CD4-positive, alpha-beta T cell treated with Interleukin-1 beta for 1 hour (primary cell): ENCODE measurements at regions not wholly inside any gene's neighbourhood (a gene's known extent, or its start where the extent isn't known, plus 50 kb on each side); places are given as distances from the start of the nearest gene placed in this dataset.
"Not testable (repeated sequence)": the region's sequence is repeated elsewhere in the genome, so short reads cannot be mapped to it uniquely, and the experiment has no call there.

Experiments
- DNase-seq, 2 donors: peaks; one replicate each; pipeline ENCODE4 v3.0.0-alpha.2; 2020 to 2022

DNA sequence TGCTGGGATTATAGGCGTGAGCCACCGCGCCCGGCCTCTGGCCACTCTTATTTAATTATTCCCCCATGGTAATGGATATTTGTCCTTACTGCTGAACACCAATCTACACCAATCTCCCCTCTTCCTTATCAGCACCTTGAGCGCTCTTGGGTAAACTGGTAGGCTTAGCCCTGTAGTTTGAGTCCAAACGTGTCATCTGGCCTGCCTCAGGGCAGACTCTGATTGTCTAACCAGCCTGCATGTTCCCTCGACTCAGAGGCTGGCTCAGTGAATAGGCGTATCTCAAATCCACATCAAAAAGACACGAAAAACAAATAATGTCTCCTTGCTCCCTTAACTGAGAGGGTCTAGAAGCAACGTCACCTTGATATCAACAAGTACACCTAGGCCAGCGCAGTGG lies 260.9 kb downstream of the TFAP2C start:
- DNase-seq = no peak

DNA sequence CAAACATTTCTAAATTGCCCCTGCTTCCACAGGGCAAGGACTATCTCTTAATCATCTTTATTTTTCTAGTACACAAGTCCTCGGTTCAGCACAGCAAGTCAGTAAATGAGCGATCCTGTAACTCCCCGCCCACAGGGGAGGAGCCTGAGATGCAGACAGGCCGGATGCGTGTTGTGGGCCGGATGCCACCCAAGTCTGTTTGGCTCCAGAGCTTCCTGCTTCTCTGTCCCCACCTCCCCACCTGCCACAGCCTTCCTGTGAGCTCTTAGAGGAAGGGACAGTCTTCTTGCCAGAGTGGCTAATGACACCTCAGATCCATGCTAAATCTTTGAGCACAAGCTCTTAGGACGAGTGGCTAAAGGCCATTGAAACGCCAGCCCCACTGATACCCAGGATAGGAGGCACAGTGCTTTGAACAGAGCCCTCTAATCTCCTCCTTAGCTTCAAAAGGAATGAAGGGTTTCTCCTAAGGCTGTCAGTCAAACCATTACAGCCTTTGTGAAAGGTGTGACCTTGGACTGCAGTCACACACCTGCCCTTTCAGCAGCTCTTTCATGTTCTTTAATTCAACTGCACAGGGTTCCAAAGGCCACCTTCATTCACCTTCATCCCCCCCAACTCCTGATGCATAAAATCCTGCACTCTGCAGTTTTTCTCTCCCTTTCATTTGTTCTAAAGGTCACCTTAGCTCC lies 264.3 kb downstream of the TFAP2C start:
- no peak for DNase-seq

DNA sequence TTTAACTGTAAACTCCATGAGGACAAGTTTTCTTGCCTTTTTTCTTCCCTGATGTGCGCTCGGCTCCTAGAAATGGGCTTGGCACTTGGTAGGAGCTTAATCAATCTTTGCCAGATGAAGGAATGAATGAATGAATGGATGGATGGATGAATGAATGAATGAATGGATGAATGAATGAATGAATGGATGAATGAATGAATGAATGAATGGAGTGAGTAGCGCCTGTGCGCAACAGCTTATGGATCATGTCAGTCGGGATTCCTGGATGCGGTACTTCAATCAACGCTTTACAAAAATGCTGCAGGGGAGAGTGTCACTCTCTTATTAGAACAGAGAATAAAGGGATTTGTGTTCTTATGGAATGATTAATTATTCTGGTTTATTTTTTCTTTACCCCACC lies 267.3 kb downstream of the TFAP2C start:
- DNase-seq = no peak

DNA sequence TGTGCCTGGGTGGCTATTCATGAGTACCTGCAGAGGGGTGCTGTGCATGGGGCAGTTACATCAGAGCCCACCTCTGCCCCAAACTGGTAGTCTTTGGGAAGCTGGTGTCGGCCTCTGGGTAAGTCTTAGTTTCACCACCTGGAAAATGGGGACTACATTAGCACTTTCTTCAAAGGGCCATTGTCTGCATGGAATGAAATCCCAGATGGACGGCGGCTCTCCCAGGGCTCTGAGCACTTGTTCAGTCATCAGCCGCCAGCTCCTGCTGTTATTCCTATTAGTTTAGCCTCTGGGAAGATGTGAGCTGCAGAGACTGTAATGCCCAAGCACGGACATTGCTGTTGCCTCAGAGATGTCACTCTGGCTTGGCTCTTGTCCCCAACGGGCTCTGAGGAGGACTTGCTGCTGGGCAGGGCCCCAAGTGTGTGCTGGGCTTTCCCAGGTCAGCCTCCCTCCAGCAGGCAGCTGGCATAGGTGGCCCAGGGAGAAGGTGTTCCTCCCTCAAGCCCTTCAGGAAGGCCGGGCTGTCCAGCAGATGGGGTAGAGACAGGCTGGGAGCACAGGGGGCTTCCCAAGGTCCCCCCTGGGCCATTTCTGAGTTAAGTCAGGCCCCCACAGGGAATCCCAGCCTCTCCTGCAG lies 268.3 kb downstream of the TFAP2C start:
- DNase-seq = no peak

DNA sequence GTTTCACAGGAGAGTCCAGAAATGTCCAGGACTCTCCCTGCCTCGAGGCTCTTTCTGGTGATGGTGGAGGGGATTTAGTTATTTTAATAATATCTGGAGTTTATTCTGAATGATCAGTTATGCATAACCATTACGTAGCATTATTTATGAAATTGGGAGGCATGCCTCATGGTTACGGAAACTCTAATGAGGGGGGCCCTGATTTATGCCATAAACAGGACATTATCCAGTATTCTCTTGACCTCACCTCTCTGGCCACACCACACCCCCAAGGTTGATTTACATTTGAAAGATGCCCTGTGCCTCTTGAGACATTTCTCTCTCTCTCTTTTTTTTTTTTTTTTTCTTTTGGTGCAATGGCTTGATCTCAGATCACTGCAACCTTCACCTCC lies 268.8 kb downstream of the TFAP2C start:
- no peak for DNase-seq

DNA sequence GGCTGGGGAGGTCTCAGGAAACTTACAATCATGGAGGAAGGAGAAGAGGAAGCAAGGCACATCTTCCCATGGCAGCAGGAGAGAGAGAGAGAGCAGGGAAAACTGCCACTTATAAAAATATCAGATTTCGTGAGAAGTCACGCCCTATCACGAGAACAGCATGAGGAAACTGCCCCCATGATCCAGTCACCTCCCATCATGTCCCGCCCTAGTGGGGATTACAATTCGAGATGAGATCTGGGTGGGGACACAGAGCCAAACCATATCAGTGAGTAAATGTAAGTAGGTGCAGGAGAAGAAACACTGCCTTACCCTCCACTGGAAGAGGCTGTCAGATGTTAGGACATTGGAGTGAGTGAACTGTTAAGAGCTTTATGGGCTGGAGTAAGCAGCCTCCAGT lies 270.4 kb downstream of the TFAP2C start:
- DNase-seq = no peak

DNA sequence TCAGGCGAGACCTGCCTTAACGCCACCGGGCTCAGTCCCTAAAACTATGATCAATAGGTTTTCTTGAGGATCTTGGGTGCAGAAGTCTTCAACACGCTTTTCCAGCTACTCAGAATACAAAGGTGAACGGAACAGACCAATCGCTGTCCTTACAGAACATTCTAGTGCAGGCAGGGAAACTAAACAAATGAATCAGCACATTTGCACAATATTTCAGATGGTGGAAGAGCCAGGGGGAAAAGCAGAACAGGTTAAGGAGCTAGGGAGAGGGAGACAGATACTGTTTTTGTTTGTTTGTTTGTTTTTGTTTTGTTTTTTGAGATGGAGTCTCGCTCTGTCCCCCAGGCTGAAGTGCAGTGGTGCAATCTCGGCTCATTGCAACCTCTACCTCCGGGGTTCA lies 271.1 kb downstream of the TFAP2C start:
- no peak for DNase-seq

DNA sequence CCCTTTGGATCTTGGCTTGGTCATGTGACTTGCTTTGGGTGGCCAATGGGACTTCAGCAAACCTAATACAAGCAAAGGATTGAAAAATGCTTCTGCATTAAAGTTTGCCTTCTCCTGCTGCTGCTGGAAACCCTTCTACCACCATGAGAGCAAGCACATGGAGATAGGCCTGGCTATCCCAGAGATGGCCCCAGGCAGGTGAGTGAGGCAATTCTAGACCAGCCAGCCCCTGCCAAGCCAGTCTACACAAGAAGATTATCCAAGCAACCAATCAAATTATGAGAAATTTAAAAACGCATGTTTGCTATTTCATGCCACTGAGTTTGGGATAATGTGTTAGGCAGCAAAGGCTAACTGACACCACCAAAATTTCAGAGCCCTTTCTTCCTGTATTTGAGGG lies 274.3 kb downstream of the TFAP2C start:
- DNase-seq = no peak

DNA sequence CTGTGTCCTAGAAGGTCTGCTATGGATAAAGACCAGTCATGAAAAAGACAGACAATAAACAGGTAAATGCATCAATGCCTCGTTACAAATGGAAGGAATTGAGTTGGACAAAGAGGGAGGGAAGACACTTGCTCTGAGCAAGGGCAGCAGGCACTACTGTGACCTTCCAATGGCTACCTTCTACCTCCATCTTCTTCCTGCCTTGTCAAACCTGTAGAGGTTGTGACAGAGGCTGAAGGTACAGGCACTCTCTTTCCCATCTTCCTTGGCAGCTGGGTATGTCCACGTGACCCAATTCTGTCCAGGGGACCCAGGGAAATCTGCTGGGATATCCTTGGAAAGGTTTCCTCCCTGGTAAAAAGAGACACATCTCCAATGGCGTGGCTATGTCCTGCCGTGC lies 274.8 kb downstream of the TFAP2C start:
- no peak for DNase-seq

DNA sequence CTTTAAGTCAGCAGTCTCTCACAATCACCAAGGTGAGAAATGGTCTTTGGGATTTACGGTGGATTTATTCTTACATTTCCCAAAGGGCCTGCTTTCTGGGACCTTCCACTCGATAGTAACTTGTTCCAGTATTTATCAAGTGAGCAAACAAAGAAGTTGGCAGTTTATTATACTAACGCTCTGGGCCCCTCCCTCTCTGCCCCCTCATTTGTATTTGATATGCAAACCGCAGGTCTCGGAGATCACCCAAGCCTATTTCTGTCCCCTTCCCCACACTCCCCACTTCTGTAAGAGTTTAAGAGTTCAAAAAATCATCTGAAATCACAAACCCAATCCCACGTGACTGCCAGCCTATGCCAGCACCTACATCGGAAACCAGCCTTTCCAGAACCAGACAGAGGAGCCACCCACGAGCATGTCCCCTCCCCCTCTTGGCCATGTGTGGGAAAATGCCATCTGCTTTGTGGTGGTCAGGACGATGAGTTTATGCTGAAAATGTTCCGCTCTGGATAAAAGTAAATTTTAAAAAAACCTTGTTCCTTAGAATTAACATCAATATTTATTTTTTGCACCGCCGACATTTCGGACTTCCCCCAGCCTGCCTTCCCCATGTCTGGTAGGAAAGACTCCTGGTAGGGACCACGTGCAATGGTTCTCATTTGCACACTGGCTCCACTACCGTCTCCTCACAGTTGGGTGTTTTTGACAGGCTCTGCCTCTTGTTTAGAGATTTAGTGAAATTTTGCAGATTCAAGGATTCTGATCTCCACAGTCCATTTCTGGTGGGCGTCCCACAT lies 281.0 kb downstream of the TFAP2C start:
- DNase-seq = no peak

DNA sequence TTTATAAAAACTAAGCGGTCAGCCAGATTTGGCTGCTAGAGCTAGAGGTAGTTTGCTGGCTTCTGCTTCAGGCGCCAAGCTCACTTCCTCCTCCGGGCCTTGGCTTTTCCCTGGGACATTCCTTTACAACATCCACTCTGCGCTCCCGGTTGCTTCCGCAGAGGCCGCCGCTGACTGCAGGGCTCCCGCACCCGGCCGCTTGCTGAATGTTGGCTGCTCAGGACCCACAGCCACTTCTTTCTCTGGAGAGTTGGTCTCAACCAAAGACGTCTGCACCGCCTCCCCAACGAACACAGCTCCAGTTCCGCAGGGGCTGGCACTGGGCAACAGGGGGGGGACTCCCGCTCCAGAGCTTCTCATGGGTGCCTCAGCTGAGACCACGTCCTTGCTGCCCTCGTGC lies 282.8 kb downstream of the TFAP2C start:
- DNase-seq = no peak

DNA sequence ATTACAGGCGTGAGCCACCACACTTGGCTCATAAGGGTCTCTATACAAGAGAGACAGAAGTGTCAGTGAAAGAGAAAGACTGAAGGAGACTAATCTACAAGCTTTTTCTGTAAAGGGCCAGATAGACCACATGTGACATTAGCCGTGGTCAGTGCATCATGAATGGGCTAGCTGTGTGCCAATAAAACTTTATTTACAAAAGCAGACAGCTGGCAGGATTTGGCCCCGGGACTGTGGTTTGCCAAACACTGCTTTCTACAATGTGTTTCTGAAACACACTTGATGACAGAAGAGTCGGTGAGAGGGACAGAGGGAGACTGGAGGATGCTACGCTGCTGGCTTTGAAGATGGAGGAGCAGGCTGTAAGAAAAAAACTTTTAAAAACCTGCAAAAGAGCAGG lies 285.4 kb downstream of the TFAP2C start:
- no peak for DNase-seq

DNA sequence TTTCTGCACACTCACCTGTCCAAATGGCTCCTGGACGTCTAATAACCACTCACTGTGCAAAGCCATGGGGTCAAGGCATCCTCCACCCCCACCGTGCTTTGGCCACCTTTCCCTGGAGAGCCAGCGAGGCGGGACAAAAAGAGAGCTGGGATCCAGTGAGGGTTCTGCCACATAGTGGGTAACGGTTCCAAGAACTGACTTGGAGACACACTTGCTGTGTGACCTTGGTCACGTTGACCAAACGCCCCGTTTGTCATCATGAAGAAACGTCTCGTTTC lies 287.2 kb downstream of the TFAP2C start:
- no peak for DNase-seq

DNA sequence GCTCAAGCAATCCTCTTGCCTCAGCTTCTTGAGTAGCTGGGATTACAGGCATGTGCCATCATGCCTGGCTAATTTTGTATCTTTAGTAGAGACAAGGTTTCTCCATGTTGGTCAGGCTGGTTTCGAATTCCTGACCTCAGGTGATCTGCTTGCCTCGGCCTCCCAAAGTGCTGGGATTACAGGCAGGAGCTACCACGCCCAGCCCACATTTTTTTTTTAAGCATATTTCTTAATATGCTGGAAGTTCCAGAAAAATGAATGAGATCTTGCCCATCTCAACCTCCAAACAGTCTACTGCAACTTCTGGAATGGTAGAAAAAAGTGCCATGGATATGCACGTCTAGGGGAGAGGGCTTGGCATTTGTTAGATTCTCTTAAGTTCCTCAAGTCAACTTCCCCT lies 290.9 kb downstream of the TFAP2C start:
- not testable (repeated sequence) for DNase-seq

DNA sequence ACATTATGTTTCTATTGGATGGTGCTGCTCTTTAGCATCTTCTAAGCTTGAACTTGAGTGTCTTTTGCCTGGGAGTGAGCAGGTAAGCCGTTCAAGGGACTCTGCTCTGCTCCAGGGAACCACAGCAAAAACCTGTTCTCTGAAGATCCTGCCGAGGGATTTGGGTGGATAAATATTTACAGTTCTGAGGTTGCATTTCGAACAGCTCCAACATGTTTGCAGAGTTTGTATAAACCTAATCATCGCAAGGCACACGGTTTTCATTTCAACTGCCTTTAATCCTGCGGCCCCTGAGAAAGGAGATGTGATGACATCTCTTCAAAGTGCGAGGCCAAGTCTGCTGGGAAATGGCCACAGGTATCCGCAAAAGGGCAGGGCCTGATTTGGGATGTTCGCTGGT lies 293.4 kb downstream of the TFAP2C start:
- no peak for DNase-seq

DNA sequence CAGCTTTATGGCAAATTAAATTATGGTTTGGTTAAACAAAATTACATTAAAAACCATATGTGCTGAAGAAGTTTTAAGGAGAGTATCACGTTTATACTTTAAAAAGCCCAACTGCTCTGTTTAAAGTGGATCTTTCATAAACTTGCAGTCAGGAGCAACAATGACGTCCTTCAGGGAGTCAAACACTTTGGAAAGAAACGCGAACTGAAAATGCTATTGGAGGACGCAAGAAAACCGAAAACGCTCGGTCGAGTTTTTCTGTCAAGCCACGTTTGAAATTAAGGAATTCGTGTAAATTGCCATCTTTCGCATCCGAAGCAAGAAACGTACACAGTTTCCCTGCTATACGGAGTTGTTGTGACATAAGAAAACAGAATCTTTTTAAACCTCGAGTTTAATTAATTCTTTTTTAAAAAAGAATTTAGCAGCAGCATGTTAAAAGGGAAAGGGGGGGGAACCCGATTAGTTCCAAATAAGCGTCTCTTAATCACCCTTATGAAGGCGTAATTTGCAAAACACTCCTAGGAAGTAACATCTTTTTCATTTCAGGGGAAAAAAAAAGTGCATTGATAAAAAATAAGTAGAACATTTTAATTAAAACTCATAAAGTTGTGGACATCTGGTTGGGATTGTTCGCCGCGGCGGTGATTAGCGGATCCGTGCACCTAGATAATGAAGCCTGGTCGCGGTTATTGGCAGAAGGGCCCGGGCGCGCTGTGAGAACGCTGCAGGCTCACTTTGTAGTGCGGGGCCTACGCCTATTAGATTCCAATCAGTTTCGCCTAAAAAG lies 295.4 kb downstream of the TFAP2C start:
- no peak for DNase-seq

DNA sequence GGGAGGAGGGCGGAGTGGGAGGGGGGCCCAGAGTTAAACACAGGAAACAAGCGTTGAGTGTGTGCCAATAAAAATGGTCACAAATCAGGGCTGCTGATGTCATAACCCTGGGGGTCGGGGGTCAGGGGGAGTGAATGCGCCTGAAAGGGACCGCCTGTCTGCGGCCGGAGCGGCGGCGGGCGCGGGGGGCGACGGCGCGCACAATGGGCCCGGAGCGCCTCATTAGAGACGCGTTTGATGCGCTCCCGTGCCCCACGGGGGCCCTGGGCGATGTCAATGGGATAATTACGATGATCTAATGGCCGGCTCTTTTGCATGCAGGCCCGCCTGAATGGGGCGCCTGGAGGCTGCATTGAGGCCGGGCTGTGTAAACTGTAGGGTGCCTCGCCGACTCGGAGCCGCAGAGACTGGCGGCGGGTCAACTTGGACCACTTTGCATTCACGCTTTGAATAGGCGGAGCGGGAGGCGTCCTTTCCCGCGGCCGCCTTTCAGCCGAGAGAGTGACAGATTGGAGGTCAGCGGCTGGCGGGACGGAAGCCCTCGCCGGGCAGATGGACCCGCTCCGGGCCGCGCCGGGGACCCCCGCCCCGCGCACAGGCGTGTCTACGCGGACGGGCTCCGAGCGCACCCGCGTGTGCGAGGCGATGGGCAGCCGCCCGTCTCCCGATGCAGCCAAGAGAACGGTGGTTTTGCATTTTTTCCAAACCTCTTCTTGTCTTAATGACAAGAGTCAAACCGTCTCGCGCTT lies 296.1 kb downstream of the TFAP2C start:
- DNase-seq = no peak

DNA sequence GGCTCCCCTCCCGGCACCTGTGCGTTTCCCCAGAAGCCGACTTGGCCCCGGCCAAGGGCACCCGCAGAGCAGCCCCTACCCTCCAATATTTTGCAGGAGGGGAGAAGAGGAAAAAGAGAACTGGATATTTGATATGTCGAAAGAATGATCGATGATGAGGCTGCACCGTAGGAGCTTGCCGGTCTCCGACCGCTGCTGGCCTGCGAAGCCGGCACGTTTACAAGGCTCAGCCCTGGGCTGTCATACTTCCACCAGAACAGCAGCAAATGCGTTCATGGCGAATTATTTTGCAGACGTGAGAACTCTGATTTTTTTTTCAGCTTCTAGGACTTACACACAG lies 296.7 kb downstream of the TFAP2C start:
- no peak for DNase-seq

DNA sequence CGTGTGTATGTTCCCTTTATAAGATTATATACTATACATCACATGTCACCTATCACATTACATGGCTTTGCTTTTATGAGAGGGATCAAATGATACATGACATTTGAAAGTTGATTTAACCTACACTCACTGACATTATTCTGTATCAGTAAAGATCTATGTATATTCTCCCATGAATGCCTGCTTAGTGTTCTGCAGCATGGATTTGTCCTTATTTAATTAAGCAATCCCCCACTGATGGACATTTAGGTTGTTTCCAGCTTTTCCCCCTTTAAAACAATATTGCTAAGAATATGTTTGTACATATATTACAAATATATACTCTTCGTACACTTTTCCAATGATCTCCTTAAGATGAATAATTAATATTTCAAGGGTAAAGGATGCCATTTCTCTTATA lies 297.4 kb downstream of the TFAP2C start:
- DNase-seq = no peak

DNA sequence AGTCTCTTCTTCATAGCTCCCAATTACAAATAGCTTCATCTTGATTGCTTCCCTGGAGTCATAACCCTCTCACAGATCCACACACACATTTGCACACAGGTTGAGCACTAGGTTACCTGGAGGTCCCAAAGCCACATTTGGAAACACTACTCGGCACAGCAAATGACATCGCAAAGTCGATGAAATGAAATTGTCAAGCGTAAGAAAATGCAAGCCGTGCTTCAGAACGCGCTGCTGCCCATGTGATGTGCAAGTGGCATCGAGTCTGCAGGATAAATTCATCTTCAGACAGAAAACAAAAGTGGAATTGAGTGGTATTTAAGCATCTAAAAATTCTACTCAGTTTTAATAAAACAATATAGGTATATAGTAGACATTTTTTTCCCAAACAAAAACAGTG lies 298.0 kb downstream of the TFAP2C start:
- no peak for DNase-seq

DNA sequence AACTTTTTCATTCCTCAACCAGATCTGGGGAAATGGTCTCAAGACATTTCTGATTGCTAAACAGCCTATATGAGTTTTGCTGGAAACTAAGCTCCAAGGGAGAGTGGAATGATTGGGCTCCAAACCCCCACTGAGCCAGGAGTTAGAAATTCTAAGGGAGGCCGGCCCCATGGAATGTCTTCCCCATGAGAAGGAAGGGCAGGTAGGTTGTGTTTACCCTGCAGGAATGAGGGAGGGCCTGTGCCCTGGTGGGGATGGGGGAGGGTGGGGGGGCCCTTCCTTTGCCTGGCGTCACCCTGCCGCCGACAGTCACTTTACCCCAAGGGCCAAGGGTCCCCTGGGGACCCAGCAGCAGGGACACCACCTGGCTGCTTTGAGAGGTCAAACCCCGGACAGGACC lies 298.9 kb downstream of the TFAP2C start:
- no peak for DNase-seq

DNA sequence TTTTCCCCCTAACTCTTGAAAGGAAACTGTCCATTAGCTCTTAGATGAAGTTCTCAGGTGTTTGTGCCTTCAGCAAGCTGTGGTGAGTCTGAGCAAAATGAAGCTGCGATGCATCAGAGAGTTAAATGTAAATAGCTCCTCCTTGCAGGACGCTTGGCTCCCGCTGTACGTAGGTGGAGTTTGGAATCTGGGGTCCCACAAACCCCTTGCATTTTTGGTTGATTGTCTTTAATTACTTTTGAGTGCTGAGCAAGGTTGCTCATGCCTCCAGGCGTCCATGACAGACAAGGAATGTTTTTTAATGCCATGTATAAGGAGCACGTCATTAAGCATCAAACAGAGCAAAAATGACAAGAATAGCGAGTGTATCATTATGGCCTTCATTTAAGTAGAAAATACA lies 300.5 kb downstream of the TFAP2C start:
- DNase-seq = no peak

DNA sequence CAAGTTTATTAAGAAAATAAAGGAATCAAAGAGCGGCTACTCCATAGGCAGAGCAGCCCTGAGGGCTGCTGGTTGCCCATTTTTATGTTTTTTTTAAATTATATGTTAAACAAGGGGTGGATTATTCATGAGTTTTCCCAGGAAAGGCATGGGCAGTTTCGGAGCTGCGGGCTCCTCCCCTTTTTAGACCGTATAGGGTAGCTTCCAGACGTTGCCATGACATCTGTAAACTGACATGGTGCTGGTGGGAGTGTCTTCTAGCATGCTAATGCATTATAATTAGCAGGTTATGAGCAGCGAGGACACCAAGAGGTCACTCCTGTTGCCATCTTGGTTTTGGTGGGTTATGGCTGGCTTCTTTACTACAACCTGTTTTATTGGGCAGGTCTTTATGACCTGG lies 301.8 kb downstream of the TFAP2C start:
- DNase-seq = no peak
